ENCODE measurements at regions not wholly inside any gene's neighbourhood (a gene's known extent, or its start where the extent isn't known, plus 50 kb on each side); places are given as distances from the start of the nearest gene placed in this dataset.

DNA sequence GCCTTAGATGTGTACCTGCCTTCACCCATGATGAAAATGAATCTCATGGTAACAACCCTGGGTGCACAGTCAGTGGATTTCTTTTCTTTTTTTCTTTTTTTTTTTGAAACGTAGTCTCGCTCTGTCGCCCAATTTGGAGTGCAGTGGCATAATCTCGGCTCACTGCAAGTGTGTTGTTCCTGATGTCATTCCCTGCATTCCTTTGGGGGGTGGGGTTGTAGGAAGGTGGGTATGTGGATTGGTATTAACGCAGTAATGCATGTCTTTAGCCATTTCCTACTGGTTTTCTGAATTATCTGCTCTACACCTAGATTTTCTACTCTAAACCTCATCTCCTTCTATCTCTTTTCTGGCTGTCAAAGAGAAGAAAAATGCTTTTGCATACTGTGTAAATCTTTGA lies 146.6 kb downstream of the RNF144B start:
- Histone ChIP-seq H3K27ac (ENCODE audit: low read depth, low read length) (no peak overlapping the region), H3K9ac (ENCODE audit: low read length) (no peak overlapping the region)
- TF ChIP-seq EZH2phosphoT487 (conservative IDR thresholded peaks at IDR 0.05; ENCODE audit: low read length): no peak
- TF ChIP-seq, protein P1, sequence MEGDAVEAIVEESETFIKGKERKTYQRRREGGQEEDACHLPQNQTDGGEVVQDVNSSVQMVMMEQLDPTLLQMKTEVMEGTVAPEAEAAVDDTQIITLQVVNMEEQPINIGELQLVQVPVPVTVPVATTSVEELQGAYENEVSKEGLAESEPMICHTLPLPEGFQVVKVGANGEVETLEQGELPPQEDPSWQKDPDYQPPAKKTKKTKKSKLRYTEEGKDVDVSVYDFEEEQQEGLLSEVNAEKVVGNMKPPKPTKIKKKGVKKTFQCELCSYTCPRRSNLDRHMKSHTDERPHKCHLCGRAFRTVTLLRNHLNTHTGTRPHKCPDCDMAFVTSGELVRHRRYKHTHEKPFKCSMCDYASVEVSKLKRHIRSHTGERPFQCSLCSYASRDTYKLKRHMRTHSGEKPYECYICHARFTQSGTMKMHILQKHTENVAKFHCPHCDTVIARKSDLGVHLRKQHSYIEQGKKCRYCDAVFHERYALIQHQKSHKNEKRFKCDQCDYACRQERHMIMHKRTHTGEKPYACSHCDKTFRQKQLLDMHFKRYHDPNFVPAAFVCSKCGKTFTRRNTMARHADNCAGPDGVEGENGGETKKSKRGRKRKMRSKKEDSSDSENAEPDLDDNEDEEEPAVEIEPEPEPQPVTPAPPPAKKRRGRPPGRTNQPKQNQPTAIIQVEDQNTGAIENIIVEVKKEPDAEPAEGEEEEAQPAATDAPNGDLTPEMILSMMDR (IDR thresholded peaks at IDR 0.05; ENCODE audit: insufficient read depth, low read length, poor library complexity, severe bottlenecking): no peak

DNA sequence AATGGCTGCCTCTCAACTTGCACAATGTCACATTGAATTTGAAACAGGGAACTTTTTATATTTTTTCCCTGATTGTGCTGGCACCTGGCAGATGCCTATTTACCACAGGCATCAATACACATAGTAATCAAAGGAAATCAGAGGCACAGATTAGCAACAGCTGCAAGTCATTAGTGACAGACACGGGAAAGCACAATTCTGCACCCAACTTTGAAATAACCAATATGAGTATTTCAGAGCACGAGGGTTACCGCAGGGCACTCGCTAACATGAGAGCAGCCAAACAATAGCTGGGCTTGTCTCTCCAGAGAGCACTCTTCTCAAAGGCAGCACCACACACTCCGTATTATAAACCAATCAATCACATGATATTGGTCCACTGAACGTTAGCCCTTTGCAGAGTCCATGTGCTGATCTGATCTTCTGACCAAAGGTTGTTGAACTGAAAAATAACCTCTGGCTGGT lies 149.5 kb downstream of the RNF144B start:
- H3K27me3 ChIP-seq (ENCODE audit: low read length): no peaks in the 10 kb centered on the region
- no peaks in the 10 kb centered on the region for H3K9me2 ChIP-seq (replicated peaks; ENCODE audit: insufficient read depth, low read length)
- no peak overlapping the region for H3K4me3 ChIP-seq (ENCODE audit: insufficient read depth, low read length, poor library complexity, severe bottlenecking)
- H3K79me2 ChIP-seq (ENCODE audit: insufficient read depth, low read length): no peaks in the 10 kb centered on the region
- H3K9me3 ChIP-seq (ENCODE audit: insufficient read depth, low read length): no peaks in the 10 kb centered on the region
- H3K27ac ChIP-seq (ENCODE audit: low read depth, low read length): no peak overlapping the region
- no peaks in the 10 kb centered on the region for H3K36me3 ChIP-seq (ENCODE audit: low read length)
- TF ChIP-seq, protein P1 (IDR thresholded peaks at IDR 0.05; ENCODE audit: insufficient read depth, low read length, poor library complexity, severe bottlenecking): no peak
- no peak for TF ChIP-seq EZH2phosphoT487 (conservative IDR thresholded peaks at IDR 0.05; ENCODE audit: low read length)
- no peak overlapping the region for H3K4me2 ChIP-seq (ENCODE audit: low read depth, low read length, poor library complexity, severe bottlenecking)
- no peaks in the 10 kb centered on the region for H4K20me1 ChIP-seq (ENCODE audit: low read depth, low read length)
- H3F3A ChIP-seq (ENCODE audit: insufficient read depth): no peaks in the 10 kb centered on the region
- H2AFZ ChIP-seq (ENCODE audit: low read depth, low read length, severe bottlenecking): no peak overlapping the region
- H3K9ac ChIP-seq (ENCODE audit: low read length): no peak overlapping the region

More for the DNA sequence above, 146.6 kb downstream of the RNF144B start:
- H3K27me3 ChIP-seq (ENCODE audit: low read length): no peaks in the 10 kb centered on the region
- H3F3A ChIP-seq (ENCODE audit: insufficient read depth): no peaks in the 10 kb centered on the region
- H3K79me2 ChIP-seq (ENCODE audit: insufficient read depth, low read length): no peaks in the 10 kb centered on the region
- H3K9me3 ChIP-seq (ENCODE audit: insufficient read depth, low read length): no peaks in the 10 kb centered on the region
- H3K9me2 ChIP-seq (replicated peaks; ENCODE audit: insufficient read depth, low read length): no peaks in the 10 kb centered on the region
- no peak overlapping the region for H3K4me3 ChIP-seq (ENCODE audit: insufficient read depth, low read length, poor library complexity, severe bottlenecking)
- no peak overlapping the region for H2AFZ ChIP-seq (ENCODE audit: low read depth, low read length, severe bottlenecking)
- no peaks in the 10 kb centered on the region for H3K36me3 ChIP-seq (ENCODE audit: low read length)
- H3K4me2 ChIP-seq (ENCODE audit: low read depth, low read length, poor library complexity, severe bottlenecking): no peak overlapping the region
- no peaks in the 10 kb centered on the region for H4K20me1 ChIP-seq (ENCODE audit: low read depth, low read length)

DNA sequence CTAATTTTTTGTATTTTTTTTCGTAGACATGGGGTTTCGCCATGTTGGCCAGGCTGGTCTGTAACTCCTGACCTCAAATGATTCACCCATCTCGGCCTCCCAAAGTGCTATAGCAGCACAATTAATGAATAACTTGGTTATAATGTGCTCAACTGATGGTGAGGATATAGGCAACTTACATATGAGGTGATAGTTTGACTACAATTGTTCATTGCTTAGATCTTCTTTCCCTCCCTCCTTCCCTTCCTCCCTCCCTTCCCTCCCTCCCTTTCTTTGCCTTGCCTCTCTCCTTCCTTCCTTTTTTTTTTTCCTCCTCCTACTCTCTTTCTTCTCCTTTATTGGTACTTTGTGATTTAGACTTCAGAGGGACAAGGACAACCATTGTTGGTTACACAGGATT lies 151.2 kb downstream of the RNF144B start:
- TF ChIP-seq, protein P1 (IDR thresholded peaks at IDR 0.05; ENCODE audit: insufficient read depth, low read length, poor library complexity, severe bottlenecking): no peak
- TF ChIP-seq EZH2phosphoT487 (conservative IDR thresholded peaks at IDR 0.05; ENCODE audit: low read length): no peak
- no peak overlapping the region for H3K4me3 ChIP-seq (ENCODE audit: insufficient read depth, low read length, poor library complexity, severe bottlenecking)
- H3K27ac ChIP-seq (ENCODE audit: low read depth, low read length): no peak overlapping the region

More for the DNA sequence above, 151.2 kb downstream of the RNF144B start:
- no peaks in the 10 kb centered on the region for H3K36me3 ChIP-seq (ENCODE audit: low read length)
- H2AFZ ChIP-seq (ENCODE audit: low read depth, low read length, severe bottlenecking): no peak overlapping the region
- no peaks in the 10 kb centered on the region for H3K27me3 ChIP-seq (ENCODE audit: low read length)
- H3K79me2 ChIP-seq (ENCODE audit: insufficient read depth, low read length): no peaks in the 10 kb centered on the region
- no peaks in the 10 kb centered on the region for H3F3A ChIP-seq (ENCODE audit: insufficient read depth)
- no peak overlapping the region for H3K4me2 ChIP-seq (ENCODE audit: low read depth, low read length, poor library complexity, severe bottlenecking)
- no peak overlapping the region for H3K9ac ChIP-seq (ENCODE audit: low read length)
- no peaks in the 10 kb centered on the region for H3K9me3 ChIP-seq (ENCODE audit: insufficient read depth, low read length)
- H3K9me2 ChIP-seq (replicated peaks; ENCODE audit: insufficient read depth, low read length): no peaks in the 10 kb centered on the region
- no peaks in the 10 kb centered on the region for H4K20me1 ChIP-seq (ENCODE audit: low read depth, low read length)
